ENCODE measurements at regions not wholly inside any gene's neighbourhood (a gene's known extent, or its start where the extent isn't known, plus 50 kb on each side); places are given as distances from the start of the nearest gene placed in this dataset.

DNA sequence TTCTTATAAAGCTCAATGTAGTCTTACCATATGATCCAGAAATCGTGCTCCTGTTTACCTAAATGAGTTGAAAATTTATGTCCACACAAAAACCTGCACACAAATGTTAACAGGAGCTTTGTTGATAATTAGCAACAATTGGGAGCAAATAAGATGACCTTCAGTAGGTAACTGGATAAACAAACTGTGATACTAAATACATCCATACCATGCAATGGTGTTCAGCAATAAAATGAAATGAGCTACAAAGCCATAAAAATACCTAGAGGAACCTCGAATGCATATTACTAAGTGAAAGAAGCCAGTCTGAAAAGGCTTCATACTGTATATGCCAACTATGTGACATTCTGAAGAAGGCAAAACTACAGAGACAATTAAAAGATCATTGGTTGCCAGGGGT lies 185.6 kb upstream of the HNRNPA3 start:
- TF ChIP-seq, protein P1, sequence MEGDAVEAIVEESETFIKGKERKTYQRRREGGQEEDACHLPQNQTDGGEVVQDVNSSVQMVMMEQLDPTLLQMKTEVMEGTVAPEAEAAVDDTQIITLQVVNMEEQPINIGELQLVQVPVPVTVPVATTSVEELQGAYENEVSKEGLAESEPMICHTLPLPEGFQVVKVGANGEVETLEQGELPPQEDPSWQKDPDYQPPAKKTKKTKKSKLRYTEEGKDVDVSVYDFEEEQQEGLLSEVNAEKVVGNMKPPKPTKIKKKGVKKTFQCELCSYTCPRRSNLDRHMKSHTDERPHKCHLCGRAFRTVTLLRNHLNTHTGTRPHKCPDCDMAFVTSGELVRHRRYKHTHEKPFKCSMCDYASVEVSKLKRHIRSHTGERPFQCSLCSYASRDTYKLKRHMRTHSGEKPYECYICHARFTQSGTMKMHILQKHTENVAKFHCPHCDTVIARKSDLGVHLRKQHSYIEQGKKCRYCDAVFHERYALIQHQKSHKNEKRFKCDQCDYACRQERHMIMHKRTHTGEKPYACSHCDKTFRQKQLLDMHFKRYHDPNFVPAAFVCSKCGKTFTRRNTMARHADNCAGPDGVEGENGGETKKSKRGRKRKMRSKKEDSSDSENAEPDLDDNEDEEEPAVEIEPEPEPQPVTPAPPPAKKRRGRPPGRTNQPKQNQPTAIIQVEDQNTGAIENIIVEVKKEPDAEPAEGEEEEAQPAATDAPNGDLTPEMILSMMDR (IDR thresholded peaks at IDR 0.05), result no peak
- TF ChIP-seq EP300 (IDR thresholded peaks at IDR 0.05), result no peak
- TF ChIP-seq POLR2AphosphoS5 (IDR thresholded peaks at IDR 0.05), result no peak
- no peak for TF ChIP-seq POLR2A (IDR thresholded peaks at IDR 0.05)

Data from stomach (tissue), 4 donors.